SK-N-MC (cell line): ENCODE measurements at regions not wholly inside any gene's neighbourhood (a gene's known extent, or its start where the extent isn't known, plus 50 kb on each side); places are given as distances from the start of the nearest gene placed in this dataset.

Experiments
- EZH2 ChIP-seq: fragments of 200-600 bp; sonication (generic); IDR thresholded peaks from one replicate; pipeline ENCODE4 v1.6.1; 2017; ENCODE audit warnings: antibody characterized with exemption
- POLR2AphosphoS5 ChIP-seq: IDR thresholded peaks from 2 replicates; pipeline ENCODE4 v1.6.1; 2012; ENCODE audit warnings: mild to moderate bottlenecking, low read depth, low read length, borderline replicate concordance

DNA sequence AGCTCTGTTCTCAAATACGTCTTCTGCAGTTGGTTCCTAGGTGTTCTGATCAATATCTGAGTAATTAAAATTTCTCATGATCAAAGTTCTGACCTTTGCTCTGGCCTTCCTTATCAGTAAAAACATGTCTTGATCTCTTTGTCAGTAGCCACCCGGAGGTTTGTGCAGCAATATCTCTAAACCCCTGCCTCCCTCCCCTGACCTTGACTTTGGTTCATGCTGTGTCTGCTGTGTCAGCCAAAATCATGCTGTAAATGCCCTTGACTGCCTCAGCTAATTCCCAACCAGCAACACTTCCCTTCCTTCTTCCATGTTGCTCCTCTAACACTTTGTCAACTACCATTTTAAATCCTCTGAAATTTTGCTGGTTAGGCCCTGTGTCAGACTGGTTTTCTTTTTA is 424.7 kb downstream of the FAM181B start:
- TF ChIP-seq POLR2AphosphoS5: no peak
- no peak for TF ChIP-seq EZH2
